Prostate gland (tissue), 2 donors: ENCODE measurements at regions not wholly inside any gene's neighbourhood (a gene's known extent, or its start where the extent isn't known, plus 50 kb on each side); places are given as distances from the start of the nearest gene placed in this dataset.

Experiments
- CTCF ChIP-seq, 4 experiments: fragments of 200-600 bp in 2 of 4; fragments of 450-650 bp in 2 of 4; sonication (generic) in 2 of 4; IDR thresholded peaks; 1 replicate in 3 of 4; 2 replicates in 1 of 4; pipeline ENCODE4 v1.5.1; 2016 to 2019; ENCODE audit warnings: antibody characterized with exemption in 4 of 4, mild to moderate bottlenecking in 2 of 4, moderate library complexity in 2 of 4
- POLR2AphosphoS5 ChIP-seq: sonication (generic); formaldehyde crosslinking; IDR thresholded peaks from one replicate; pipeline ENCODE4 v1.6.1; 2017; ENCODE audit warnings: antibody characterized with exemption

DNA sequence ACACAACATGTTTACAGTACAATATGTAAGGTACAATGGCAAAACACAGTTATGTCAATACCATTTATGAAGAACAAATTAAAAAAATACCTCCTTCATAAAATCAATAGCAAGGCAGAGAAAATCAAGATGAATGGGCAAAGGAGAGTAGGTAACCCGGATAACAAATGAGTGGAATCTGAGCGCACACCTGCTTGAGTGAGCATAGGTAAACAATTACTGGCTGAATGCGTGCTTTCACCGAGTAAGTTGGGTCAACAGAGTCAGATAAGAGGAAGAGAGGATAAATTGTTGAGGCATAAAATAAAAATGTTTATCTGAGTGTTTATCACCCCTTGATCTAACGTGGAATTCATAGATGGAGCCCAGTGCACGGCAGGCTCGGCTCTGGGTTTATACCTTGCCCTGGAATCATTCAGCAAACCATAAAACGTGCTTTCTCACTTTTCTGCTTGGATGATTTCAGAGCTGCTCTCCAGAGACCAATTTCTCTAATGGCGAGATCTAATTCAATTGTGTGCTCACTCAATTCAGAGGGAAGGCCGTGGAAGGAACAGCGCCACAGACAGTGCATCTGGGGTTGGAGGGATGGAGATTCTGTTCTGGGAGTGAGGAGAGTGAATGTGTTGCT, 224.8 kb upstream of the MAP3K7 start:
- TF ChIP-seq CTCF (IDR thresholded peaks at IDR 0.05): no peak
- no peak for TF ChIP-seq POLR2AphosphoS5
